Activated B cell treated with CpG ODN at 0.5 μM for 24 hours (primary cell): ENCODE measurements at regions not wholly inside any gene's neighbourhood (a gene's known extent, or its start where the extent isn't known, plus 50 kb on each side); places are given as distances from the start of the nearest gene placed in this dataset.

Experiments used
- ATAC-seq: fragments of 200-7000 bp; cut with Tn5 transposase; one replicate; pipeline ENCODE4 v1.10.0; 2021; ENCODE audit warnings: low read depth, mild to moderate bottlenecking, moderate library complexity
- CTCF ChIA-PET: fragments of 350-600 bp; sonication (Branson Sonifier 250); formaldehyde crosslinking; loops from one replicate; lab custom pipeline; 2021; ENCODE audit warnings: antibody characterized with exemption; lab: Charles Lee
- POLR2A ChIA-PET: fragments of 350-600 bp; sonication (Branson Sonifier 250); formaldehyde crosslinking; loops from one replicate; lab custom pipeline; 2021; ENCODE audit warnings: antibody characterized with exemption; lab: Charles Lee
- DNase-seq: peaks from one replicate; pipeline ENCODE4 v3.0.0; 2022
- H3K27ac Mint-ChIP-seq: one replicate; pipeline ENCODE4 v1.8.0; 2020; ENCODE audit warnings: mixed read lengths
- H3K27me3 Mint-ChIP-seq: one replicate; pipeline ENCODE4 v1.8.0; 2021; ENCODE audit warnings: mixed read lengths
- H3K36me3 Mint-ChIP-seq: one replicate; pipeline ENCODE4 v1.8.0; 2021; ENCODE audit warnings: low read depth, mixed read lengths
- H3K4me1 Mint-ChIP-seq: one replicate; pipeline ENCODE4 v1.8.0; 2021; ENCODE audit warnings: mixed read lengths
- H3K4me3 Mint-ChIP-seq: one replicate; pipeline ENCODE4 v1.8.0; 2020; ENCODE audit warnings: mild to moderate bottlenecking, mixed read lengths
- H3K9me3 Mint-ChIP-seq: one replicate; pipeline ENCODE4 v1.8.0; 2020; ENCODE audit warnings: mixed read lengths
- intact Hi-C: fragments of 100-400 bp; cut with micrococcal nuclease; formaldehyde crosslinking; loops from one replicate; pipeline ENCODE4 v1.15.1; 2024
- TF ChIP-seq, protein P1 (sequence below): fragments of 200-600 bp; IDR thresholded peaks from one replicate; pipeline ENCODE4 v1.8.0; 2022; ENCODE audit warnings: antibody characterized with exemption, mild to moderate bottlenecking

DNA sequence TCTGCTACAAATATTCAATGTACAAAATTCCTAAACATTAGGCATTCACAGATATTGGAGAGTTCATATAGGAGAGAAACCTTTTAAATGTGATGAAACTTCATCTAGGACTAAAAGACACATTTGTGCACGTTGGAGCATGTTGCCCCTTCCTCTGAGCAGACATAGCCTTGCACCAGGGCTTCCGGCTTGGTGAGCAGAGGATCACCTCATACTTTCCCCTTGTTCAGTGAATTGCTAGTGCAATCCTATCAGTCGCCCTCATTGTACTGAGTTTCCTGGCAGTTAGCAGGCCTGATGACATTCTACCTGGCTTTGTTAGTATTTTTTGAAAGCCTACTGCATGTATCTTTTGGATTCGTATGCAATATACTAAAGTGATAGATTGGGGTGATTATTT is 466.2 kb downstream of the SPRY1 start:
- ATAC-seq, result no peak
- no peaks in the 10 kb centered on the region for H3K4me1 Mint-ChIP-seq
- peaks cover 2% of the 10 kb centered on the region for H3K27me3 Mint-ChIP-seq
- TF ChIP-seq, protein P1, sequence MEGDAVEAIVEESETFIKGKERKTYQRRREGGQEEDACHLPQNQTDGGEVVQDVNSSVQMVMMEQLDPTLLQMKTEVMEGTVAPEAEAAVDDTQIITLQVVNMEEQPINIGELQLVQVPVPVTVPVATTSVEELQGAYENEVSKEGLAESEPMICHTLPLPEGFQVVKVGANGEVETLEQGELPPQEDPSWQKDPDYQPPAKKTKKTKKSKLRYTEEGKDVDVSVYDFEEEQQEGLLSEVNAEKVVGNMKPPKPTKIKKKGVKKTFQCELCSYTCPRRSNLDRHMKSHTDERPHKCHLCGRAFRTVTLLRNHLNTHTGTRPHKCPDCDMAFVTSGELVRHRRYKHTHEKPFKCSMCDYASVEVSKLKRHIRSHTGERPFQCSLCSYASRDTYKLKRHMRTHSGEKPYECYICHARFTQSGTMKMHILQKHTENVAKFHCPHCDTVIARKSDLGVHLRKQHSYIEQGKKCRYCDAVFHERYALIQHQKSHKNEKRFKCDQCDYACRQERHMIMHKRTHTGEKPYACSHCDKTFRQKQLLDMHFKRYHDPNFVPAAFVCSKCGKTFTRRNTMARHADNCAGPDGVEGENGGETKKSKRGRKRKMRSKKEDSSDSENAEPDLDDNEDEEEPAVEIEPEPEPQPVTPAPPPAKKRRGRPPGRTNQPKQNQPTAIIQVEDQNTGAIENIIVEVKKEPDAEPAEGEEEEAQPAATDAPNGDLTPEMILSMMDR, result no peak
- H3K27ac Mint-ChIP-seq, result no peak overlapping the region
- H3K36me3 Mint-ChIP-seq, result no peaks in the 10 kb centered on the region
- ChIA-PET POLR2A (no interaction called here), CTCF (no interaction called here)
- intact Hi-C loops, result no loop called here
- DNase-seq, result no peak
- H3K9me3 Mint-ChIP-seq, result no peaks in the 10 kb centered on the region
- H3K4me3 Mint-ChIP-seq, result no peak overlapping the region

DNA sequence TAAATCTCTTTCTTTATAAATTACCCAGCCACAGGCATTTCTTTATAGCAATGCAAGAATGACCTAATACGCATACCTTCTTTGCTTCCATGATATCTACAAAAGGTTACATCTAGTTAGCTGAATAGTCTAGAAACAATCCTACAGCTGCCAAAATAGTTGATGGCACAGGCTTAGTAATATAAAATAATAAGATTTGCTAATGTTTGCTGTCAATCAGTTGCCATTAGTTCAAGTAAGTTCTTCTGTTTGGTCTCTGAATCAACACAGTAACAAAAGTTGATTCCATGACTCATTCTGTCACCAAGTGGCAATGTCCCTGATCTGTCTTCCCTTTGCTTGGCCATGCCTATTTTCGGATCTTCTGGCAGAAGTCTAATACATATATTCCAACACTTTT is 470.2 kb downstream of the SPRY1 start:
- no peak overlapping the region for H3K27ac Mint-ChIP-seq
- TF ChIP-seq, protein P1, result no peak
- H3K9me3 Mint-ChIP-seq, result peaks cover 3% of the 10 kb centered on the region
- no peaks in the 10 kb centered on the region for H3K27me3 Mint-ChIP-seq
- intact Hi-C loops, result no loop called here
- no peak for ATAC-seq
- ChIA-PET POLR2A (no interaction called here), CTCF (no interaction called here)
- no peaks in the 10 kb centered on the region for H3K36me3 Mint-ChIP-seq
- H3K4me1 Mint-ChIP-seq, result no peaks in the 10 kb centered on the region
- no peak for DNase-seq
- H3K4me3 Mint-ChIP-seq, result no peak overlapping the region

DNA sequence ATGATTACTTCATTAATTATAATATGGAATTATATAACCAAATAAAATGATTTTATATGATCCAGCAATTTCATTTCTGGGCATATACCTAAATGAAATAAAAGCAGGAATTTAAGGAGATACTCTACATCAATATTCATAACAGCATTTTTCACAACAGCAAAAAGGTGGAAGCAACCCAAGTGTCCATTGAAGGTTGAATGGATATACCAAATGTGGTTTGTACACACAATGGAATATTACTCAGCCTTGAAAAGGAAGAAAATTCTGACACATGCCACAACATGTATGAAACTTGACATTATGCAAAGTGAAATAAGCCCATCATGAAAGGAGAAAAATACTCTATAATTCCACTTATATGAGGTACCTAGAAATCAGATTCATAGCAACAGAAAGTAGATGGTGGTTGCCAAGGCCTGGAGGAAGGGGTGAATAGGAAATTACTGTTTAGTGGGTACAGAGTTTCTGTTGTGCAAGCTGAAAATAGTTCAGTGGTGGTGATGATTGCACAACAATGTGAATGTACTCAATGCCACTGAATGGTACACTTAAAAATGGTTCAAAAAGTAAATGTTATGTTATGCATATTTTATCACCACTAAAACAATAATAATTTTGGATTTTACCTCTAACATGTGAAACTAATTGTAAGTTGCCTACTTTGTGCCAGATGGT is 471.5 kb downstream of the SPRY1 start:
- TF ChIP-seq, protein P1, result no peak
- Mint-ChIP-seq H3K27me3 (no peaks in the 10 kb centered on the region), H3K9me3 (peaks cover 3% of the 10 kb centered on the region), H3K4me3 (no peak overlapping the region), H3K36me3 (no peaks in the 10 kb centered on the region), H3K4me1 (no peaks in the 10 kb centered on the region), H3K27ac (no peak overlapping the region)
- no peak for ATAC-seq
- intact Hi-C loops, result no loop called here
- CTCF ChIA-PET, result no interaction called here
- DNase-seq, result no peak
- POLR2A ChIA-PET, result no interaction called here

DNA sequence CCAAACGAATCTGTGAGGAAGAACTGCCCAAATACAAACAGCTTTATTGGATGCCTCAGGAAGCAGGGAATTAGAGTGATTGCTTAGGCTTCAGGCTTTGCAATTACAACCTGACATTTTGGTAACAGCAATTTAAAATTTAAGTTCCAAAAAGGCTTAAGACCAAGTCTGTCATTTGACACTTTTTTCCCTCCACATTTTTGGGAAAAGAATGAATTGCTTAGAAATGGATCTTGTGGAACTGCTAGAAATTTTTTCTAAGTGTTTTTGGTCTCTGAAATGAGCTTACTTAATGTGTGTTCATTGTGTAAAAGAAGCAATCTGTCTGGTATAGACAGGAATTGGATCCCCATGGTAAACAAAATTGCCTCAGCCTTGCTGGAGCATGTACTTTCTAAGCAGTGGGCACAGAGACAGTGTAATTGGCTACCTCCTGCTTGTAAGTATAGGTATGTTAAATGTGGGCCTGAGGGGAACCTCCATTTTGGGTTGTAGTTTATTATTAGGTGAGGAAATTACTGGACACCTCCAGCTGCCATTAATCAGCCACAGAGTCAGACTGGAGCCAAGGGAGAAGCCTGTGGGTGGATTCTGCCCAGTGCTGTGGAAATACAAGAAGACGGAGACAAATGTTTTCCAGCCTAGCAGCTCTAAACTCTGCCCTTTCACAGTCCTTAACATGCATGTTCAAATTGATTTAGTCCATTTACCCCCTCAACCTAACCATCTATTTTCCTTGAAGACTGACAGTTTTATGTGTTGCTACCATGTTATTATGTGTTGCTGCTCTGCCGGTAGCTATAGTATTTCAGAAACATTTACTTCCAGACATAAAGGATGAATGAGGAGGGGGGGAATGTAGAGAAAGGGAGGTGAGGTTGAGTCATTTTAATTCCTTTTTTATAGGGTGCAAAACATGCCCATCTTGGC is 473.0 kb downstream of the SPRY1 start:
- intact Hi-C loops, result no loop called here
- Mint-ChIP-seq H3K27ac (no peak overlapping the region), H3K4me1 (no peaks in the 10 kb centered on the region), H3K4me3 (no peak overlapping the region), H3K36me3 (no peaks in the 10 kb centered on the region), H3K9me3 (peaks cover 3% of the 10 kb centered on the region), H3K27me3 (no peaks in the 10 kb centered on the region)
- ChIA-PET CTCF (no interaction called here), POLR2A (no interaction called here)
- DNase-seq (no peak), ATAC-seq (no peak)
- TF ChIP-seq, protein P1, result no peak

DNA sequence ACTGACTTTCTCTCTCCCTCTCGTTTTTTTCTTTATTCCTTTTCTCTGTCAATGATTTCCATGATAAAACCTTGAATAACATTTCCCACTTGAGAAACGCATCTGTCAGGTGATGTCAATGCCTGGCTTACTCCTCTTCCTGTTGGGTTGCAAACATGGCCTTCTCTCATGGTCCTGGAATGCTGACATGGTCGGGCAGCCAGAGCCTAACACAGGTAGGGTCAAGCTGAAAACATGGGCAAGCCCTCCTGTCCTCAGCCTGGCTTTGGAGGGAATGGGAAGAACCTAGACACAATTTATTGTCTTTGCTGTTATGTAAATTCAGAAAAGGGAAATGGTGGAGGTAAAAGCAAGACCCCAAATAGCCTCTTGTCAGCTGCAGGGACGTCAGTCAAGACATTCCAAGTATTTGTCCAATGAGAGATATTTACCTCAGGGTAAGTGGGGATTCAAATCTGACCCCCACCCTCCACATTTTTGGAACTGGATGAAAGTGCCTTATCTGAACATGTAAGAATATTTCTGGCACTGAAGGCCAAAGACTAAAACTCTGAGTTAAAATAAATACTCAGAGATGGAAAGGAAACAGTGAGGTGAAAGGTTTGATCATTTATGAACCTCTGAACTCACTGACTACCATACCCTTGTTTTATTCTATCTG is 473.8 kb downstream of the SPRY1 start:
- H3K4me3 Mint-ChIP-seq, result no peak overlapping the region
- H3K27ac Mint-ChIP-seq, result no peak overlapping the region
- intact Hi-C loops, result no loop called here
- no peak for ATAC-seq
- no peaks in the 10 kb centered on the region for H3K27me3 Mint-ChIP-seq
- ChIA-PET CTCF (no interaction called here), POLR2A (no interaction called here)
- H3K4me1 Mint-ChIP-seq, result no peaks in the 10 kb centered on the region
- TF ChIP-seq, protein P1, result no peak
- H3K36me3 Mint-ChIP-seq, result no peaks in the 10 kb centered on the region
- H3K9me3 Mint-ChIP-seq, result peaks cover 3% of the 10 kb centered on the region
- DNase-seq, result no peak
